GM21360 (cell line): ENCODE measurements at regions not wholly inside any gene's neighbourhood (a gene's known extent, or its start where the extent isn't known, plus 50 kb on each side); places are given as distances from the start of the nearest gene placed in this dataset.

Experiments
- ATAC-seq: cut with Tn5 transposase; IDR thresholded peaks from one replicate; pipeline ENCODE4 v1.9.1; 2021; ENCODE audit warnings: mild to moderate bottlenecking, moderate library complexity; ENCODE audit not compliant: unreplicated experiment

GRCh38 chr4:83865417-83866150 is 329.7 kb downstream of the GPAT3 start:
- ATAC-seq, result no peak

GRCh38 chr4:83864097-83864817 is 328.3 kb downstream of the GPAT3 start:
- ATAC-seq, result no peak

GRCh38 chr4:83862471-83862870 is 326.6 kb downstream of the GPAT3 start:
- no peak for ATAC-seq

- no peak for ATAC-seq
Observed at GRCh38 chr4:83860200-83860599, 324.3 kb downstream of the GPAT3 start.

GRCh38 chr4:83858131-83858530 is 322.2 kb downstream of the GPAT3 start:
- no peak for ATAC-seq

- ATAC-seq, result no peak
Observed at GRCh38 chr4:83855044-83855443, 319.1 kb downstream of the GPAT3 start.

- ATAC-seq, result no peak
Observed at GRCh38 chr4:83852085-83852451, 316.2 kb downstream of the GPAT3 start.

- ATAC-seq, result no peak
Observed at GRCh38 chr4:83851261-83852084, 315.6 kb downstream of the GPAT3 start.

GRCh38 chr4:83850435-83850834 is 314.5 kb downstream of the GPAT3 start:
- ATAC-seq, result no peak

GRCh38 chr4:83846193-83846830 is 310.4 kb downstream of the GPAT3 start:
- no peak for ATAC-seq

GRCh38 chr4:83839615-83840014 is 303.7 kb downstream of the GPAT3 start:
- ATAC-seq, result no peak

GRCh38 chr4:83837614-83838308 is 301.9 kb downstream of the GPAT3 start:
- ATAC-seq, result no peak

- ATAC-seq, result no peak
Observed at GRCh38 chr4:83833920-83834319, 298.0 kb downstream of the GPAT3 start.

- ATAC-seq, result no peak
Observed at GRCh38 chr4:83832110-83832825, 296.4 kb downstream of the GPAT3 start.

- no peak for ATAC-seq
Observed at GRCh38 chr4:83831588-83831987, 295.7 kb downstream of the GPAT3 start.

- ATAC-seq, result no peak
Observed at GRCh38 chr4:83830138-83830888, 294.4 kb downstream of the GPAT3 start.

- ATAC-seq, result no peak
Observed at GRCh38 chr4:83828601-83829000, 292.7 kb downstream of the GPAT3 start.

- no peak for ATAC-seq
Observed at GRCh38 chr4:83821493-83821892, 285.6 kb downstream of the GPAT3 start.

- no peak for ATAC-seq
Observed at GRCh38 chr4:83819582-83819981, 283.7 kb downstream of the GPAT3 start.
